B cell (primary cell): ENCODE measurements at regions not wholly inside any gene's neighbourhood (a gene's known extent, or its start where the extent isn't known, plus 50 kb on each side); places are given as distances from the start of the nearest gene placed in this dataset.

Source experiments
- ATAC-seq: fragments of 200-7000 bp; cut with Tn5 transposase; one replicate; pipeline ENCODE4 v1.10.0; 2021; ENCODE audit warnings: low read depth, mild to moderate bottlenecking, moderate number of reproducible peaks, moderate library complexity
- CTCF ChIA-PET: fragments of 350-600 bp; sonication (Branson Sonifier 250); formaldehyde crosslinking; loops from one replicate; lab custom pipeline; 2021; ENCODE audit warnings: antibody characterized with exemption, inconsistent platforms; lab: Charles Lee
- POLR2A ChIA-PET: fragments of 350-600 bp; sonication (Branson Sonifier 250); formaldehyde crosslinking; loops from one replicate; lab custom pipeline; 2021; ENCODE audit warnings: antibody characterized with exemption; lab: Charles Lee
- DNase-seq: peaks from one replicate; pipeline ENCODE4 v3.0.0; 2013
- H2AFZ ChIP-seq: 2 replicates; pipeline ENCODE4 v1.6.1; 2012; ENCODE audit warnings: mild to moderate bottlenecking, low read depth, low read length; ENCODE audit not compliant: insufficient read depth, poor library complexity, severe bottlenecking
- H3K27ac ChIP-seq, 2 donors: 1 replicate in 1 of 2; 2 replicates in 1 of 2; pipeline ENCODE4 v1.5.1; 2012 to 2013; ENCODE audit warnings: low read length in 2 of 2, mild to moderate bottlenecking in 2 of 2, moderate library complexity in 1 of 2
- H3K27me3 ChIP-seq, 4 experiments: fragments of 200-600 bp in 1 of 4; sonication (generic) in 1 of 4; replicated peaks in 1 of 4; 1 replicate in 2 of 4; 2 replicates in 2 of 4; pipeline versions ENCODE4 v1.6.1 to v1.7.0; 2013 to 2016; ENCODE audit warnings: low read length in 3 of 4, mild to moderate bottlenecking in 2 of 4, mixed read lengths in 1 of 4, moderate library complexity in 1 of 4; ENCODE audit not compliant: insufficient read depth in 4 of 4, control insufficient read depth in 3 of 4; ENCODE audit errors: control extremely low read depth in 1 of 4
- H3K36me3 ChIP-seq, 2 experiments: replicated peaks in 1 of 2; 1 replicate in 1 of 2; 2 replicates in 1 of 2; pipeline versions ENCODE4 v1.6.1 to v1.7.1; 2013; ENCODE audit warnings: low read length in 1 of 2; ENCODE audit not compliant: insufficient read depth in 2 of 2, control insufficient read depth in 1 of 2; ENCODE audit errors: control extremely low read depth in 1 of 2, extremely low read depth in 1 of 2
- H3K4me1 ChIP-seq, 2 donors: fragments of 200-600 bp in 1 of 2; sonication (generic) in 1 of 2; 1 replicate in 1 of 2; 2 replicates in 1 of 2; pipeline versions ENCODE4 v1.5.1 to v1.6.1; 2013 to 2017; ENCODE audit warnings: low read length in 2 of 2; ENCODE audit not compliant: control insufficient read depth in 2 of 2, insufficient read depth in 2 of 2
- H3K4me2 ChIP-seq: replicated peaks from 2 replicates; pipeline ENCODE3; 2012; ENCODE audit warnings: mild to moderate bottlenecking, low read depth, low read length; ENCODE audit not compliant: poor library complexity, severe bottlenecking
- H3K4me3 ChIP-seq, 5 experiments: fragments of 200-600 bp in 1 of 5; sonication (generic) in 1 of 5; 1 replicate in 3 of 5; 2 replicates in 2 of 5; pipeline versions ENCODE4 v1.5.1 to v1.7.0; 2011 to 2016; ENCODE audit warnings: low read length in 4 of 5, mild to moderate bottlenecking in 4 of 5, low read depth in 2 of 5, control low read depth in 1 of 5, moderate library complexity in 1 of 5; ENCODE audit not compliant: insufficient read depth in 1 of 5; ENCODE audit errors: control extremely low read depth in 1 of 5, extremely low read depth in 1 of 5
- H3K79me2 ChIP-seq: fragments of 200-600 bp; sonication (generic); one replicate; pipeline ENCODE4 v1.6.0; 2016; ENCODE audit warnings: low read length; ENCODE audit not compliant: control insufficient read depth, insufficient read depth
- H3K9ac ChIP-seq: fragments of 200-600 bp; sonication (generic); 2 replicates; pipeline ENCODE4 v1.6.1; 2017; ENCODE audit warnings: mild to moderate bottlenecking, low read length, moderate library complexity
- H3K9me3 ChIP-seq, 3 donors: one replicate each; pipeline versions ENCODE4 v1.6.1 to v1.7.1; 2013; ENCODE audit warnings: low read length in 2 of 3; ENCODE audit not compliant: control insufficient read depth in 2 of 3, insufficient read depth in 1 of 3; ENCODE audit errors: control extremely low read depth in 1 of 3
- H4K20me1 ChIP-seq: 2 replicates; pipeline ENCODE4 v1.6.0; 2012; ENCODE audit warnings: mild to moderate bottlenecking, low read length; ENCODE audit not compliant: insufficient read depth, control insufficient read depth, poor library complexity, severe bottlenecking
- H3K27ac Mint-ChIP-seq: one replicate; pipeline ENCODE4 v1.8.0; 2021; ENCODE audit warnings: mixed read lengths
- H3K27me3 Mint-ChIP-seq: one replicate; pipeline ENCODE4 v1.8.0; 2021; ENCODE audit warnings: mixed read lengths
- H3K4me1 Mint-ChIP-seq: one replicate; pipeline ENCODE4 v1.8.0; 2021; ENCODE audit warnings: mixed read lengths
- H3K4me3 Mint-ChIP-seq: one replicate; pipeline ENCODE4 v1.8.0; 2021; ENCODE audit warnings: mixed read lengths
- H3K9me3 Mint-ChIP-seq: one replicate; pipeline ENCODE4 v1.8.0; 2022; ENCODE audit warnings: mixed read lengths; ENCODE audit not compliant: insufficient read depth
- EZH2 ChIP-seq: IDR thresholded peaks from 2 replicates; pipeline ENCODE4 v1.6.1; 2012; ENCODE audit warnings: borderline replicate concordance, low read depth, mild to moderate bottlenecking, moderate library complexity, low read length; ENCODE audit not compliant: insufficient read depth, poor library complexity, severe bottlenecking
- WGBS: methylation state at CpG from one replicate; pipeline ENCODE4 v1.1.5; 2013; ENCODE audit warnings: missing lambda C conversion rate; ENCODE audit not compliant: insufficient coverage; 5-methylcytosine and 5-hydroxymethylcytosine counted together
- intact Hi-C: fragments of 100-400 bp; cut with micrococcal nuclease; formaldehyde crosslinking; loops from one replicate; pipeline ENCODE4 v1.10.0; 2022
- TF ChIP-seq, protein P1 (sequence below): fragments of 200-600 bp; IDR thresholded peaks from one replicate; pipeline ENCODE4 v1.8.0; 2022; ENCODE audit warnings: antibody characterized with exemption, mild to moderate bottlenecking

GRCh38 chr12:130064999-130065398 is 97.3 kb upstream of the FZD10 start:
- WGBS: 54% methylated on average over 3 of the region's 4 CpGs
- no peaks in the 10 kb centered on the region for H3K9me3 Mint-ChIP-seq

GRCh38 chr12:130066742-130067141 is 95.5 kb upstream of the FZD10 start:
- Histone ChIP-seq H3K4me2 (no peak overlapping the region), H3K27me3 (no peaks in the 10 kb centered on the region), H3K36me3 (no peaks in the 10 kb centered on the region), H3K9me3 (peaks cover 0 to 37% (median 0%) of the 10 kb centered on the region in 3 donors), H2AFZ (no peak overlapping the region), H3K4me3 (no peak overlapping the region), H4K20me1 (no peaks in the 10 kb centered on the region), H3K4me1 (no peaks in the 10 kb centered on the region), H3K27ac (no peak overlapping the region), H3K9ac (no peak overlapping the region), H3K79me2 (no peaks in the 10 kb centered on the region)
- ChIA-PET CTCF (no interaction called here), POLR2A (no interaction called here)
- no peak overlapping the region for H3K27ac Mint-ChIP-seq
- H3K27me3 Mint-ChIP-seq: no peaks in the 10 kb centered on the region
- no peaks in the 10 kb centered on the region for H3K4me1 Mint-ChIP-seq
- intact Hi-C loops: no loop called here
- no peak overlapping the region for H3K4me3 Mint-ChIP-seq
- ATAC-seq (no peak), DNase-seq (no peak)
- TF ChIP-seq, protein P1, sequence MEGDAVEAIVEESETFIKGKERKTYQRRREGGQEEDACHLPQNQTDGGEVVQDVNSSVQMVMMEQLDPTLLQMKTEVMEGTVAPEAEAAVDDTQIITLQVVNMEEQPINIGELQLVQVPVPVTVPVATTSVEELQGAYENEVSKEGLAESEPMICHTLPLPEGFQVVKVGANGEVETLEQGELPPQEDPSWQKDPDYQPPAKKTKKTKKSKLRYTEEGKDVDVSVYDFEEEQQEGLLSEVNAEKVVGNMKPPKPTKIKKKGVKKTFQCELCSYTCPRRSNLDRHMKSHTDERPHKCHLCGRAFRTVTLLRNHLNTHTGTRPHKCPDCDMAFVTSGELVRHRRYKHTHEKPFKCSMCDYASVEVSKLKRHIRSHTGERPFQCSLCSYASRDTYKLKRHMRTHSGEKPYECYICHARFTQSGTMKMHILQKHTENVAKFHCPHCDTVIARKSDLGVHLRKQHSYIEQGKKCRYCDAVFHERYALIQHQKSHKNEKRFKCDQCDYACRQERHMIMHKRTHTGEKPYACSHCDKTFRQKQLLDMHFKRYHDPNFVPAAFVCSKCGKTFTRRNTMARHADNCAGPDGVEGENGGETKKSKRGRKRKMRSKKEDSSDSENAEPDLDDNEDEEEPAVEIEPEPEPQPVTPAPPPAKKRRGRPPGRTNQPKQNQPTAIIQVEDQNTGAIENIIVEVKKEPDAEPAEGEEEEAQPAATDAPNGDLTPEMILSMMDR: no peak
- no peak for TF ChIP-seq EZH2
- H3K9me3 Mint-ChIP-seq: no peaks in the 10 kb centered on the region
- WGBS: 45% methylated on average over 3 of the region's 5 CpGs

More at GRCh38 chr12:130064999-130065398, 97.3 kb upstream of the FZD10 start:
- H3K4me2 ChIP-seq: no peak overlapping the region
- H3K36me3 ChIP-seq: no peaks in the 10 kb centered on the region
- CTCF ChIA-PET: no interaction called here
- intact Hi-C loops: no loop called here
- no peak overlapping the region for H3K4me3 ChIP-seq
- no peaks in the 10 kb centered on the region for H3K79me2 ChIP-seq
- H3K27ac ChIP-seq: no peak overlapping the region
- POLR2A ChIA-PET: no interaction called here
- no peak overlapping the region for H3K4me3 Mint-ChIP-seq
- no peaks in the 10 kb centered on the region for H4K20me1 ChIP-seq
- no peak overlapping the region for H3K9ac ChIP-seq
- no peaks in the 10 kb centered on the region for H3K4me1 Mint-ChIP-seq
- no peaks in the 10 kb centered on the region for H3K27me3 ChIP-seq
- peaks cover 0 to 32% (median 0%) of the 10 kb centered on the region in 3 donors for H3K9me3 ChIP-seq
- no peaks in the 10 kb centered on the region for H3K27me3 Mint-ChIP-seq
- ATAC-seq: no peak
- H2AFZ ChIP-seq: no peak overlapping the region
- no peak for DNase-seq
- no peak overlapping the region for H3K27ac Mint-ChIP-seq
- no peak for TF ChIP-seq EZH2
- TF ChIP-seq, protein P1: no peak
- no peaks in the 10 kb centered on the region for H3K4me1 ChIP-seq
